NCI-H146 treated with DMSO at 0.1 percent for 48 hours (cell line): ENCODE measurements at regions not wholly inside any gene's neighbourhood (a gene's known extent, or its start where the extent isn't known, plus 50 kb on each side); places are given as distances from the start of the nearest gene placed in this dataset.
"Not testable (repeated sequence)": the region's sequence is repeated elsewhere in the genome, so short reads cannot be mapped to it uniquely, and the experiment has no call there.

Experiments used
- DNase-seq: peaks from one replicate; lab custom pipeline; 2025; ENCODE audit not compliant: unreplicated experiment; lab: John Stamatoyannopoulos, UW

GRCh38 chr10:20415684-20416083 lies 481.4 kb downstream of the NEBL start:
- no peak for DNase-seq

GRCh38 chr10:20407357-20407756 lies 489.8 kb downstream of the NEBL start:
- no peak for DNase-seq

GRCh38 chr10:20406281-20407104 lies 490.6 kb downstream of the NEBL start:
- no peak for DNase-seq

- DNase-seq: no peak
These were observed 491.4 kb downstream of the NEBL start for GRCh38 chr10:20405761-20406160.

GRCh38 chr10:20405050-20405449 lies 492.1 kb downstream of the NEBL start:
- no peak for DNase-seq

- DNase-seq: no peak
These were observed 497.3 kb downstream of the NEBL start for GRCh38 chr10:20399772-20400171.

- no peak for DNase-seq
These were observed 500.4 kb downstream of the NEBL start for GRCh38 chr10:20396701-20397100.

- DNase-seq: no peak
These were observed 500.9 kb downstream of the NEBL start for GRCh38 chr10:20396205-20396604.

- no peak for DNase-seq
These were observed 505.5 kb downstream of the NEBL start for GRCh38 chr10:20391629-20392028.

GRCh38 chr10:20381761-20382160 lies 515.4 kb downstream of the NEBL start:
- no peak for DNase-seq

- DNase-seq: no peak
These were observed 516.7 kb downstream of the NEBL start for GRCh38 chr10:20380401-20380800.

- DNase-seq: peak; percentile 27
These were observed 524.4 kb downstream of the NEBL start for GRCh38 chr10:20372748-20373147.

GRCh38 chr10:20370977-20371533 lies 526.1 kb downstream of the NEBL start:
- DNase-seq: not testable (repeated sequence)

GRCh38 chr10:20369863-20370736 lies 527.0 kb downstream of the NEBL start:
- DNase-seq: peak; percentile 91

GRCh38 chr10:20363684-20364083 lies 533.4 kb downstream of the NEBL start:
- DNase-seq: peak; percentile 32

GRCh38 chr10:20355915-20356314 lies 539.7 kb downstream of the PLXDC2 start:
- no peak for DNase-seq

GRCh38 chr10:20355011-20355410 lies 538.8 kb downstream of the PLXDC2 start:
- DNase-seq: no peak

GRCh38 chr10:20354166-20354565 lies 537.9 kb downstream of the PLXDC2 start:
- no peak for DNase-seq

GRCh38 chr10:20350509-20350908 lies 534.3 kb downstream of the PLXDC2 start:
- DNase-seq: no peak

GRCh38 chr10:20343036-20343435 lies 526.8 kb downstream of the PLXDC2 start:
- no peak for DNase-seq
